ENCODE measurements at regions not wholly inside any gene's neighbourhood (a gene's known extent, or its start where the extent isn't known, plus 50 kb on each side); places are given as distances from the start of the nearest gene placed in this dataset.

GRCh38 chr3:46102059-46102779 is 74.9 kb upstream of the XCR1 start:
- Histone ChIP-seq H3K27me3 (ENCODE audit: control insufficient read depth, insufficient read depth, low read length) (no peaks in the 10 kb centered on the region), H3K36me3 (ENCODE audit: control insufficient read depth, insufficient read depth, low read length) (no peaks in the 10 kb centered on the region), H3K27ac (ENCODE audit: low read length) (no peak overlapping the region), H3K9me3 (ENCODE audit: control insufficient read depth, insufficient read depth, low read length) (no peaks in the 10 kb centered on the region), H3K4me3 (ENCODE audit: low read length) (no peak overlapping the region), H3K4me1 (ENCODE audit: control insufficient read depth, insufficient read depth, low read length) (peaks cover 79% of the 10 kb centered on the region)
- peaks cover 0 to 2% of the 10 kb centered on the region in 2 donors for H3K9me3 Mint-ChIP-seq
- no CpG with 5 or more reads among the region's 2 CpGs for WGBS (ENCODE audit: insufficient coverage)
- DNase-seq, result peak in 1 of 2 donors; percentile 46
- peaks cover 18% of the 10 kb centered on the region for H3K36me3 Mint-ChIP-seq
- H3K27ac Mint-ChIP-seq, result peak overlapping the region; percentile 65 to 75
- intact Hi-C loops (cut with micrococcal nuclease), result no loop called here
- H3K4me1 Mint-ChIP-seq, result peaks cover 70 to 76% of the 10 kb centered on the region in 2 donors
- H3K4me3 Mint-ChIP-seq, result peak overlapping the region; percentile 52
- ATAC-seq, result peak; percentile 63 to 77 (median 66)
- H3K27me3 Mint-ChIP-seq (ENCODE audit: low read depth in 2 of 2), result no peaks in the 10 kb centered on the region
- TF ChIP-seq CTCF (IDR thresholded peaks at IDR 0.05), result peak; percentile 29

- Histone ChIP-seq H3K36me3 (ENCODE audit: control insufficient read depth, insufficient read depth, low read length) (no peaks in the 10 kb centered on the region), H3K9me3 (ENCODE audit: control insufficient read depth, insufficient read depth, low read length) (no peaks in the 10 kb centered on the region), H3K4me3 (ENCODE audit: low read length) (no peak overlapping the region), H3K27ac (ENCODE audit: low read length) (peak overlapping the region; percentile 37), H3K4me1 (ENCODE audit: control insufficient read depth, insufficient read depth, low read length) (peaks cover 87% of the 10 kb centered on the region), H3K27me3 (ENCODE audit: control insufficient read depth, insufficient read depth, low read length) (no peaks in the 10 kb centered on the region)
- H3K9me3 Mint-ChIP-seq, result peaks cover 0 to 2% of the 10 kb centered on the region in 2 donors
- ATAC-seq, result peak in 1 of 3 donors; percentile 43
- DNase-seq, result no peak
- WGBS (ENCODE audit: insufficient coverage), result 73% methylated on average over 2 of the region's 2 CpGs
- H3K4me3 Mint-ChIP-seq, result no peak overlapping the region
- no peaks in the 10 kb centered on the region for H3K27me3 Mint-ChIP-seq (ENCODE audit: low read depth in 2 of 2)
- peak overlapping the region; percentile 65 to 75 for H3K27ac Mint-ChIP-seq
- no peak for TF ChIP-seq CTCF (IDR thresholded peaks at IDR 0.05)
- H3K4me1 Mint-ChIP-seq, result peaks cover 63 to 68% of the 10 kb centered on the region in 2 donors
- peaks cover 18% of the 10 kb centered on the region for H3K36me3 Mint-ChIP-seq
- intact Hi-C loops (cut with micrococcal nuclease), result no loop called here
Measured at GRCh38 chr3:46100812-46101211, 73.5 kb upstream of the XCR1 start.

GRCh38 chr3:46098319-46098761 is 71.1 kb upstream of the XCR1 start:
- Histone ChIP-seq H3K27me3 (ENCODE audit: control insufficient read depth, insufficient read depth, low read length) (no peaks in the 10 kb centered on the region), H3K9me3 (ENCODE audit: control insufficient read depth, insufficient read depth, low read length) (no peaks in the 10 kb centered on the region), H3K36me3 (ENCODE audit: control insufficient read depth, insufficient read depth, low read length) (no peaks in the 10 kb centered on the region), H3K27ac (ENCODE audit: low read length) (peak overlapping the region; percentile 87), H3K4me3 (ENCODE audit: low read length) (no peak overlapping the region), H3K4me1 (ENCODE audit: control insufficient read depth, insufficient read depth, low read length) (peaks cover 85% of the 10 kb centered on the region)
- Mint-ChIP-seq H3K9me3 (peaks cover 0 to 2% of the 10 kb centered on the region in 2 donors), H3K27ac (peak overlapping the region; percentile 94 to 99), H3K36me3 (peaks cover 18% of the 10 kb centered on the region), H3K4me3 (peak overlapping the region; percentile 78), H3K27me3 (ENCODE audit: low read depth in 2 of 2) (no peaks in the 10 kb centered on the region), H3K4me1 (peaks cover 52 to 57% of the 10 kb centered on the region in 2 donors)
- DNase-seq, result peak in 1 of 2 donors; percentile 66
- intact Hi-C loops (cut with micrococcal nuclease), result loop anchor here (5.0 kb wide), 1 partner anchor 344 kb away; no protein-coding TSS in a partner anchor
- WGBS (ENCODE audit: insufficient coverage), result 0% methylated on average over 1 of the region's 2 CpGs
- TF ChIP-seq CTCF (IDR thresholded peaks at IDR 0.05), result no peak
- ATAC-seq, result peak; percentile 62 to 70 (median 67)
